Transverse colon (tissue), 3 donors: ENCODE measurements at regions not wholly inside any gene's neighbourhood (a gene's known extent, or its start where the extent isn't known, plus 50 kb on each side); places are given as distances from the start of the nearest gene placed in this dataset.

Source experiments
- CTCF ChIP-seq, 5 experiments: fragments of 200-600 bp in 3 of 5; fragments of 450-650 bp in 2 of 5; sonication (generic) in 3 of 5; IDR thresholded peaks; 1 replicate in 2 of 5; 2 replicates in 3 of 5; pipeline ENCODE4 v1.5.1; 2016 to 2017; ENCODE audit warnings: antibody characterized with exemption in 5 of 5, inconsistent platforms in 3 of 5, mild to moderate bottlenecking in 2 of 5, moderate library complexity in 1 of 5
- POLR2A ChIP-seq: fragments of 450-650 bp; IDR thresholded peaks from one replicate; pipeline ENCODE4 v1.6.1; 2016; ENCODE audit warnings: antibody characterized with exemption, mild to moderate bottlenecking, moderate library complexity

- TF ChIP-seq CTCF (IDR thresholded peaks at IDR 0.05) = no peak
- no peak for TF ChIP-seq POLR2A
Observed at GRCh38 chr1:157245823-157246222, 107.6 kb upstream of the ETV3 start.
